ENCODE measurements at regions not wholly inside any gene's neighbourhood (a gene's known extent, or its start where the extent isn't known, plus 50 kb on each side); places are given as distances from the start of the nearest gene placed in this dataset.
"Not testable (repeated sequence)": the region's sequence is repeated elsewhere in the genome, so short reads cannot be mapped to it uniquely, and the experiment has no call there.

- TF ChIP-seq CTCF (IDR thresholded peaks at IDR 0.05) = no peak
- intact Hi-C loops (cut with micrococcal nuclease) = loop anchor here (10.0 kb wide), 1 partner anchor 299 kb away; no protein-coding TSS in a partner anchor
- POLR2A ChIA-PET = no interaction called here
- ATAC-seq (no peak), DNase-seq (no peak)
- Mint-ChIP-seq H3K36me3 (ENCODE audit: low read depth) (no peaks in the 10 kb centered on the region), H3K9me3 (no peaks in the 10 kb centered on the region), H3K27ac (no peak overlapping the region), H3K4me1 (ENCODE audit: low read depth) (no peaks in the 10 kb centered on the region), H3K4me3 (no peak overlapping the region), H3K27me3 (no peaks in the 10 kb centered on the region)
- CTCF ChIA-PET = no interaction called here
These were observed 761.2 kb downstream of the TAF11L14 start for GRCh38 chr5:18395126-18396110.

- no peaks in the 10 kb centered on the region for H3K27me3 Mint-ChIP-seq
- no peaks in the 10 kb centered on the region for H3K9me3 Mint-ChIP-seq
- ChIA-PET CTCF (interaction anchor here (1.5 kb wide), 1 partner anchor 301 kb away, joined by 6 read pairs; no protein-coding TSS in a partner anchor), POLR2A (no interaction called here)
- H3K4me1 Mint-ChIP-seq (ENCODE audit: low read depth) = no peaks in the 10 kb centered on the region
- intact Hi-C loops (cut with micrococcal nuclease) = loop anchor here (10.0 kb wide), 1 partner anchor 297 kb away; no protein-coding TSS in a partner anchor
- ATAC-seq = no peak
- no peak overlapping the region for H3K27ac Mint-ChIP-seq
- no peak for TF ChIP-seq CTCF (IDR thresholded peaks at IDR 0.05)
- no peak for DNase-seq
- H3K36me3 Mint-ChIP-seq (ENCODE audit: low read depth) = no peaks in the 10 kb centered on the region
- H3K4me3 Mint-ChIP-seq = no peak overlapping the region
These were observed 763.1 kb downstream of the TAF11L14 start for GRCh38 chr5:18397371-18397770.

GRCh38 chr5:18397891-18398290 lies 763.6 kb downstream of the TAF11L14 start:
- TF ChIP-seq CTCF (IDR thresholded peaks at IDR 0.05) = no peak

DNA sequence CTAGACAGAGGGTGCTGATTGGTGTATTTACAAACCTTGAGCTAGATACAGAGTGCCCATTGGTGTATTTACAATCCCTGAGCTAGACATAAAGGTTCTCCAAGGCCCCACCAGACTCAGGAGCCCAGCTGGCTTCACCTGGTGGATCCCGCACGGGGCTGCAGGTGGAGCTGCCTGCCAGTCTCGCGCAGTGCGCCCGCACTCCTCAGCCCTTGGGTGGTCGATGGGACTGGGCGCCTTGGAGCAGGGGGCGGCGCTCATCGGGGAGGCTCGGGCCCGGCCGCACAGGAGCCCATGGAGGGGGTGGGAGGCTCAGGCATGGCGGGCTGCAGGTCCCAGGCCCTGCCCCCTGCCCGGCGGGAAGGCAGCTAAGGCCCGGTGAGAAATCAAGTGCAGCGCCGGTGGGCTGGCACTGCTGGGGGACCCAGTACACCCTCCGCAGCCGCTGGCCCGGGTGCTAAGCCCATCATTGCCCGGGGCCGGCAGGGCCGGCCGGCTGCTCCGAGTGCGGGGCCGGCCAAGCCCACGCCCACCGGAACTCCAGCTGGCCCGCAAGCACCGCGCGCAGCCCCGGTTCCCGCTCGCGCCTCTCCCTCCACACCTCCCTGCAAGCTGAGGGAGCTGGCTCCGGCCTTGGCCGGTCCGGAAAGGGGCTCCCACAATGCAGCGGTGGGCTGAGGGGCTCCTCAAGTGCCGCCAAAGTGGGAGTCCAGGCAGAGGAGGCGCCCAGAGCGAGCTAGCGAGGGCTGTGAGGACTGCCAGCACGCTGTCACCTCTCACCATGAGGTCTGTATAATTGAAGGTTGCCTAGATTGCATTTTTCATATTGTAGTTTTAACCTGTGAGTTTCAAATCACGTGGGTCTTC lies 765.4 kb downstream of the TAF11L14 start:
- H3K4me3 Mint-ChIP-seq; H3K27me3 Mint-ChIP-seq; H3K36me3 Mint-ChIP-seq (ENCODE audit: low read depth); DNase-seq; H3K27ac Mint-ChIP-seq; CTCF ChIA-PET; H3K4me1 Mint-ChIP-seq (ENCODE audit: low read depth); H3K9me3 Mint-ChIP-seq; ATAC-seq; POLR2A ChIA-PET: not testable (repeated sequence)
- intact Hi-C loops (cut with micrococcal nuclease) = loop anchor here (10.0 kb wide), 1 partner anchor 295 kb away; no protein-coding TSS in a partner anchor

More at GRCh38 chr5:18397891-18398290, 763.6 kb downstream of the TAF11L14 start:
- no peaks in the 10 kb centered on the region for H3K4me1 Mint-ChIP-seq (ENCODE audit: low read depth)
- ATAC-seq (no peak), DNase-seq (no peak)
- no peak overlapping the region for H3K27ac Mint-ChIP-seq
- no peaks in the 10 kb centered on the region for H3K9me3 Mint-ChIP-seq
- ChIA-PET POLR2A (no interaction called here), CTCF (no interaction called here)
- H3K27me3 Mint-ChIP-seq = no peaks in the 10 kb centered on the region
- intact Hi-C loops (cut with micrococcal nuclease) = loop anchor here (10.0 kb wide), 1 partner anchor 297 kb away; no protein-coding TSS in a partner anchor
- no peak overlapping the region for H3K4me3 Mint-ChIP-seq
- no peaks in the 10 kb centered on the region for H3K36me3 Mint-ChIP-seq (ENCODE audit: low read depth)

DNA sequence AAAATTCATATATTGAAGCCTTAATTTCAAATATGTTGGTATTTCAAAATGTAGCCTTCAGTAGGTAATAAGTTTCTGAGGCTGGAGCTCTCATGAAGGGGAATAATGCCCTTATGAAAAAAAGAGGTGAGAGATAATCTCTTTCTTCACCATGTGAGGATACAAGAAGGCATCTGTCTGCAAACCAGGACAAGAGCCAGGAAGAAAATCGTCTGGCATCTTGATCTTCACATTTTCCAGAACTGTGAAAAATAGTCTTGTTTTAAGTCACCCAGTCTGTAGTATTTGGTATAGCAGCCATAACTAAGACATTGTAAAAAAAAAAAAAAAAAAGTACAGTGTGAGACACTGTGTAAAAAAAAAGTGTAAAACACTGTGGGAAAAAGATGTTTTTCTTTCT lies 768.9 kb downstream of the TAF11L14 start:
- no peaks in the 10 kb centered on the region for H3K4me1 Mint-ChIP-seq (ENCODE audit: low read depth)
- CTCF ChIA-PET = no interaction called here
- TF ChIP-seq CTCF (IDR thresholded peaks at IDR 0.05) = no peak
- POLR2A ChIA-PET = no interaction called here
- ATAC-seq = no peak
- H3K9me3 Mint-ChIP-seq = no peaks in the 10 kb centered on the region
- no peak for DNase-seq
- intact Hi-C loops (cut with micrococcal nuclease) = no loop called here
- H3K27me3 Mint-ChIP-seq = no peaks in the 10 kb centered on the region
- H3K27ac Mint-ChIP-seq = no peak overlapping the region
- H3K36me3 Mint-ChIP-seq (ENCODE audit: low read depth) = no peaks in the 10 kb centered on the region
- H3K4me3 Mint-ChIP-seq = no peak overlapping the region

Measured in activated CD8-positive, alpha-beta T cell treated with anti-CD3 and anti-CD28 coated beads for 36 hours (primary cell).